ENCODE measurements at regions not wholly inside any gene's neighbourhood (a gene's known extent, or its start where the extent isn't known, plus 50 kb on each side); places are given as distances from the start of the nearest gene placed in this dataset.

DNA sequence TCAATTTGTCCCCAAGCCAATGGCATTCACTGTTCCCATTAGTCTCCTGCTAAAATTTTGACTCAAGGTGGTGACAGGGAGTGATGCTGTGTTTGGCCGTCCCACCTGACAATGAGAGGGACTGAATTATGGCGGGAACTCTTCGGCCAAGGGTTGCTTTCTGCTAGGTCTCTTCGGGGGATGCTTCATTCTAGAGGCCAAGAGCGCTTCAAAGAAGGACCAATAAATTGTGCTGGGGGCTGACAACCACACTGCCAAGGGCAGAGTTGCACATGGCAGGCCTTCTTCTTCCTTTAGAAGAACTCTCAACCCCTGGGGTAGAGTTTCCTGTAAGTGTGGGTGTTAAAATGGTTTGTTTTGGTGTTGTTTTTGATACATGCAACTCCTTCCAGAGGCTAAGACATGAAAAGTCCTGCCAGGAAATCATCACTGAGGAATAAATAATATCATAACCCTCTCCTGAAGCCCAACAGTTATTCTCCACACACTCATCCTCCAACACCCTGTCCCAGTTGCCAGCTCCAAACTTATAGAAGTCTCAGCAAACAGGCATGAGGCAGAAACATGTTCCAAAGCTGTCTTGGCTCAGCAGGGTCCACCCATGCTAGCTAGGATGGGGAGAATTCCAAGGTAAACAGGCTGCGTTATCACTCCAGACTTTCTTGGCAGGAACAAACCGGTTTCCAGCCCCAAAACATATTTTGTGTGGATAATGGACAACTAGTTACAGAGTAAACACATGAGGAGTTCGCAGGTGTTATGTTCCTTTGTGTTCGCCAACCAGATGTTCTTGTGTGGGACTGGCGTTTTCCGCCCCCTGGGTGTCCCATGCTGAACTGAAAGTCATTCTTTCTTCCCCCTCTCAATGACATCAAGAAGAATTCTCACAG lies 396.7 kb upstream of the RGMA start:
- DNase-seq (ENCODE audit: low read depth, low spot score) (no peak), ATAC-seq (no peak), FAIRE-seq (no peak)
- in situ Hi-C loops (cut with MboI) (no loop called here), intact Hi-C loops (cut with micrococcal nuclease; ENCODE audit: unreplicated experiment) (no loop called here)
- SMC1A ChIA-PET (ENCODE audit: uncharacterized antibody, unreplicated experiment) = no interaction called here
- no peaks in the 10 kb centered on the region for H3K79me2 ChIP-seq (ENCODE audit: control insufficient read depth, insufficient read depth, low read length)
- BruUV-seq (replicated peaks) = no TSS peak
- H4K20me1 ChIP-seq (ENCODE audit: control insufficient read depth, insufficient read depth) = no peaks in the 10 kb centered on the region
- H3K4me1 ChIP-seq (ENCODE audit: control insufficient read depth, insufficient read depth, low read length) = no peaks in the 10 kb centered on the region
- H3K9me3 ChIP-seq (replicated peaks; ENCODE audit: control insufficient read depth, insufficient read depth, low read length) = no peaks in the 10 kb centered on the region
- H3K36me3 ChIP-seq (ENCODE audit: control insufficient read depth in 2 of 2, insufficient read depth in 2 of 2, low read length in 1 of 2) = no peaks in the 10 kb centered on the region
- H2AFZ ChIP-seq (ENCODE audit: control insufficient read depth, low read depth, low read length) = no peak overlapping the region
- WGBS (ENCODE audit: insufficient coverage, insufficient replicate concordance, low lambda C conversion rate, missing lambda C conversion rate) = 16% methylated on average over 11 of the region's 11 CpGs
- RAD21 ChIA-PET (ENCODE audit: unreplicated experiment) = no interaction called here
- H3K4me2 ChIP-seq (ENCODE audit: control insufficient read depth, insufficient read depth) = no peak overlapping the region
- POLR2A ChIA-PET = no interaction called here
- no peak overlapping the region for H3K4me3 ChIP-seq
- CTCF ChIA-PET = interaction anchor here (0.6 kb wide), 1 partner anchor 116 kb away, joined by 5 read pairs; no protein-coding TSS in a partner anchor
- H3K9ac ChIP-seq (ENCODE audit: control insufficient read depth, insufficient read depth, low read length) = no peak overlapping the region
- no peaks in the 10 kb centered on the region for H3K27me3 ChIP-seq (replicated peaks in 1 of 2; ENCODE audit: control insufficient read depth in 2 of 2, insufficient read depth in 2 of 2, low read length in 1 of 2)
- H3K27ac ChIP-seq (ENCODE audit: control insufficient read depth, insufficient read depth) = no peak overlapping the region
- TF ChIP-seq CUX1 (IDR thresholded peaks at IDR 0.05; ENCODE audit: insufficient replicate concordance, low read depth, low read length) = no peak
- TF ChIP-seq, protein P1, sequence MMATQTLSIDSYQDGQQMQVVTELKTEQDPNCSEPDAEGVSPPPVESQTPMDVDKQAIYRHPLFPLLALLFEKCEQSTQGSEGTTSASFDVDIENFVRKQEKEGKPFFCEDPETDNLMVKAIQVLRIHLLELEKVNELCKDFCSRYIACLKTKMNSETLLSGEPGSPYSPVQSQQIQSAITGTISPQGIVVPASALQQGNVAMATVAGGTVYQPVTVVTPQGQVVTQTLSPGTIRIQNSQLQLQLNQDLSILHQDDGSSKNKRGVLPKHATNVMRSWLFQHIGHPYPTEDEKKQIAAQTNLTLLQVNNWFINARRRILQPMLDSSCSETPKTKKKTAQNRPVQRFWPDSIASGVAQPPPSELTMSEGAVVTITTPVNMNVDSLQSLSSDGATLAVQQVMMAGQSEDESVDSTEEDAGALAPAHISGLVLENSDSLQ (IDR thresholded peaks at IDR 0.05) = no peak
- TF ChIP-seq POLR2AphosphoS5 (IDR thresholded peaks at IDR 0.05; ENCODE audit: low read length) = no peak
- no peak for TF ChIP-seq MEF2A (IDR thresholded peaks at IDR 0.05; ENCODE audit: insufficient read depth, low read depth, low read length)
- TF ChIP-seq NR2C1 (IDR thresholded peaks at IDR 0.05) = no peak
- TF ChIP-seq POLR2AphosphoS2 (IDR thresholded peaks at IDR 0.05; ENCODE audit: low read depth, low read length) = no peak
- no peak for TF ChIP-seq GABPA (IDR thresholded peaks at IDR 0.05; ENCODE audit: low read depth)
- TF ChIP-seq WRNIP1 (IDR thresholded peaks at IDR 0.05; ENCODE audit: borderline replicate concordance, low read depth, low read length) = no peak
- TF ChIP-seq, protein P2, sequence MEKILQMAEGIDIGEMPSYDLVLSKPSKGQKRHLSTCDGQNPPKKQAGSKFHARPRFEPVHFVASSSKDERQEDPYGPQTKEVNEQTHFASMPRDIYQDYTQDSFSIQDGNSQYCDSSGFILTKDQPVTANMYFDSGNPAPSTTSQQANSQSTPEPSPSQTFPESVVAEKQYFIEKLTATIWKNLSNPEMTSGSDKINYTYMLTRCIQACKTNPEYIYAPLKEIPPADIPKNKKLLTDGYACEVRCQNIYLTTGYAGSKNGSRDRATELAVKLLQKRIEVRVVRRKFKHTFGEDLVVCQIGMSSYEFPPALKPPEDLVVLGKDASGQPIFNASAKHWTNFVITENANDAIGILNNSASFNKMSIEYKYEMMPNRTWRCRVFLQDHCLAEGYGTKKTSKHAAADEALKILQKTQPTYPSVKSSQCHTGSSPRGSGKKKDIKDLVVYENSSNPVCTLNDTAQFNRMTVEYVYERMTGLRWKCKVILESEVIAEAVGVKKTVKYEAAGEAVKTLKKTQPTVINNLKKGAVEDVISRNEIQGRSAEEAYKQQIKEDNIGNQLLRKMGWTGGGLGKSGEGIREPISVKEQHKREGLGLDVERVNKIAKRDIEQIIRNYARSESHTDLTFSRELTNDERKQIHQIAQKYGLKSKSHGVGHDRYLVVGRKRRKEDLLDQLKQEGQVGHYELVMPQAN (conservative IDR thresholded peaks at IDR 0.05) = no peak
- no peak for TF ChIP-seq NRF1 (conservative IDR thresholded peaks at IDR 0.05; ENCODE audit: low read depth, low read length)
- no peak for TF ChIP-seq SP1 (IDR thresholded peaks at IDR 0.05; ENCODE audit: low read depth, low read length)
- TF ChIP-seq, protein P3, sequence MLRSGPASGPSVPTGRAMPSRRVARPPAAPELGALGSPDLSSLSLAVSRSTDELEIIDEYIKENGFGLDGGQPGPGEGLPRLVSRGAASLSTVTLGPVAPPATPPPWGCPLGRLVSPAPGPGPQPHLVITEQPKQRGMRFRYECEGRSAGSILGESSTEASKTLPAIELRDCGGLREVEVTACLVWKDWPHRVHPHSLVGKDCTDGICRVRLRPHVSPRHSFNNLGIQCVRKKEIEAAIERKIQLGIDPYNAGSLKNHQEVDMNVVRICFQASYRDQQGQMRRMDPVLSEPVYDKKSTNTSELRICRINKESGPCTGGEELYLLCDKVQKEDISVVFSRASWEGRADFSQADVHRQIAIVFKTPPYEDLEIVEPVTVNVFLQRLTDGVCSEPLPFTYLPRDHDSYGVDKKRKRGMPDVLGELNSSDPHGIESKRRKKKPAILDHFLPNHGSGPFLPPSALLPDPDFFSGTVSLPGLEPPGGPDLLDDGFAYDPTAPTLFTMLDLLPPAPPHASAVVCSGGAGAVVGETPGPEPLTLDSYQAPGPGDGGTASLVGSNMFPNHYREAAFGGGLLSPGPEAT (IDR thresholded peaks at IDR 0.05; ENCODE audit: low read depth) = no peak
- no peak for TF ChIP-seq SUZ12 (IDR thresholded peaks at IDR 0.05; ENCODE audit: unreplicated experiment)

All from GM12878 (cell line).